ENCODE measurements at regions not wholly inside any gene's neighbourhood (a gene's known extent, or its start where the extent isn't known, plus 50 kb on each side); places are given as distances from the start of the nearest gene placed in this dataset.

GRCh38 chr9:96075757-96076156 lies 200.3 kb downstream of the ERCC6L2 start:
- H3K36me3 ChIP-seq = no peaks in the 10 kb centered on the region
- no peak overlapping the region for H3K4me3 ChIP-seq
- H3K4me1 ChIP-seq = peaks cover 0 to 10% (median 0%) of the 10 kb centered on the region in 4 donors
- WGBS, 2 donors = 90 to 92% methylated on average over 5 of the region's 5 CpGs
- no peaks in the 10 kb centered on the region for H3K9me3 ChIP-seq
- no peak for TF ChIP-seq CTCF (IDR thresholded peaks at IDR 0.05)
- no peak for TF ChIP-seq POLR2A (IDR thresholded peaks at IDR 0.05)
- TF ChIP-seq EP300 (IDR thresholded peaks at IDR 0.05) = no peak
- no peak overlapping the region for H3K27ac ChIP-seq
- no peak for DNase-seq (ENCODE audit: low spot score in 2 of 2)
- no peaks in the 10 kb centered on the region for H3K27me3 ChIP-seq

GRCh38 chr9:96075111-96075510 lies 199.6 kb downstream of the ERCC6L2 start:
- Histone ChIP-seq H3K27ac (no peak overlapping the region), H3K4me3 (no peak overlapping the region), H3K9me3 (no peaks in the 10 kb centered on the region), H3K27me3 (no peaks in the 10 kb centered on the region), H3K36me3 (no peaks in the 10 kb centered on the region), H3K4me1 (peaks cover 0 to 10% (median 0%) of the 10 kb centered on the region in 4 donors)
- DNase-seq (ENCODE audit: low spot score in 2 of 2) = no peak
- WGBS, 2 donors = 70 to 83% methylated on average over 6 of the region's 6 CpGs
- TF ChIP-seq EP300 (IDR thresholded peaks at IDR 0.05) (no peak), POLR2A (IDR thresholded peaks at IDR 0.05) (no peak), CTCF (IDR thresholded peaks at IDR 0.05) (no peak)

GRCh38 chr9:96073531-96074480 lies 198.3 kb downstream of the ERCC6L2 start:
- Histone ChIP-seq H3K4me3 (no peak overlapping the region), H3K36me3 (no peaks in the 10 kb centered on the region), H3K27ac (no peak overlapping the region), H3K9me3 (no peaks in the 10 kb centered on the region), H3K4me1 (peaks cover 0 to 12% (median 0%) of the 10 kb centered on the region in 4 donors), H3K27me3 (no peaks in the 10 kb centered on the region)
- TF ChIP-seq POLR2A (IDR thresholded peaks at IDR 0.05) (no peak), CTCF (IDR thresholded peaks at IDR 0.05) (no peak), EP300 (IDR thresholded peaks at IDR 0.05) (no peak)
- WGBS, 2 donors = 80 to 82% methylated on average over 11 of the region's 11 CpGs
- DNase-seq (ENCODE audit: low spot score in 2 of 2) = no peak

GRCh38 chr9:96072930-96073329 lies 197.4 kb downstream of the ERCC6L2 start:
- H3K36me3 ChIP-seq = no peaks in the 10 kb centered on the region
- WGBS, 2 donors = 92 to 96% methylated on average over 8 of the region's 8 CpGs
- no peak for TF ChIP-seq EP300 (IDR thresholded peaks at IDR 0.05)
- TF ChIP-seq CTCF (IDR thresholded peaks at IDR 0.05) = no peak
- no peak for TF ChIP-seq POLR2A (IDR thresholded peaks at IDR 0.05)

GRCh38 chr9:96071815-96072124 lies 196.3 kb downstream of the ERCC6L2 start:
- Histone ChIP-seq H3K27me3 (no peaks in the 10 kb centered on the region), H3K4me1 (peaks cover 0 to 28% (median 2%) of the 10 kb centered on the region in 4 donors), H3K36me3 (no peaks in the 10 kb centered on the region), H3K9me3 (no peaks in the 10 kb centered on the region), H3K27ac (no peak overlapping the region), H3K4me3 (no peak overlapping the region)
- WGBS, 2 donors = 88 to 92% methylated on average over 4 of the region's 4 CpGs
- no peak for TF ChIP-seq POLR2A (IDR thresholded peaks at IDR 0.05)
- no peak for TF ChIP-seq CTCF (IDR thresholded peaks at IDR 0.05)
- no peak for TF ChIP-seq EP300 (IDR thresholded peaks at IDR 0.05)
- no peak for DNase-seq (ENCODE audit: low spot score in 2 of 2)

More at GRCh38 chr9:96072930-96073329, 197.4 kb downstream of the ERCC6L2 start:
- H3K4me1 ChIP-seq = peaks cover 0 to 18% (median 0%) of the 10 kb centered on the region in 4 donors
- DNase-seq (ENCODE audit: low spot score in 2 of 2) = no peak
- H3K4me3 ChIP-seq = no peak overlapping the region
- no peaks in the 10 kb centered on the region for H3K9me3 ChIP-seq
- H3K27ac ChIP-seq = no peak overlapping the region
- no peaks in the 10 kb centered on the region for H3K27me3 ChIP-seq

Data from tibial nerve (tissue), 4 donors.